ENCODE measurements at regions not wholly inside any gene's neighbourhood (a gene's known extent, or its start where the extent isn't known, plus 50 kb on each side); places are given as distances from the start of the nearest gene placed in this dataset.
A peak's percentile ranks its signal among the peaks of the same experiment; 100 is the strongest.

DNA sequence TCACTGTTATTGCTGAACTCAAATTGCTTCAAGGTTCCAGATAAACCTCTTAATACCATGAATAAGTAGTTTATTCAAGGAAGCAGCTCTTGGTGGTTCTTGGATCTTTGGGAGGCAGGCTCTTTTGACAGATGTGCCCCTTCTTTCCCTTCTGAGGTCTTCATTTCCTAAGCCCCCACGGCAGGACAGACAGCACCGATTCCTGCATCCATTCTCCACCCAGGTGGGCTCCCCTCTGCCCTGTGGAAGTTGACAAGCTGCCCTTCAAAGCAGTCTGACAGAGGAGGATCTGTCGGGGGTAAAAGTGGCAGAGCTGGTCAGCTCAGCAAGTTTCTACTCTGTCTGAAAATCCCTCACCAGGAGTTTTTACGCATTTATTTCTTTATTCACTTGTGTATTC, 605.3 kb upstream of the B3GAT1 start:
- Histone ChIP-seq H3K56ac (ENCODE audit: insufficient read length, low read depth, low read length) (no peak overlapping the region), H3K14ac (ENCODE audit: insufficient read depth, low read length) (no peak overlapping the region), H3K79me1 (ENCODE audit: insufficient read depth, low read depth, low read length, poor library complexity, severe bottlenecking) (no peaks in the 10 kb centered on the region), H2BK5ac (ENCODE audit: insufficient read length, low read length) (no peak overlapping the region), H2BK12ac (ENCODE audit: insufficient read length, low read depth, low read length) (no peak overlapping the region), H4K91ac (ENCODE audit: insufficient read length, low read depth, low read length) (no peak overlapping the region), H4K8ac (replicated peaks; ENCODE audit: insufficient read length, low read depth, low read length) (no peak overlapping the region), H2BK20ac (ENCODE audit: low read depth, low read length, poor library complexity, severe bottlenecking) (no peak overlapping the region), H2AFZ (ENCODE audit: low read length) (no peak overlapping the region), H3K9ac (ENCODE audit: extremely low read depth, insufficient read length, low read length) (no peak overlapping the region), H2AK5ac (ENCODE audit: insufficient read length, low read length) (no peak overlapping the region), H3K27ac (ENCODE audit: insufficient read length, low read depth, low read length) (no peak overlapping the region), H4K20me1 (ENCODE audit: control insufficient read depth, insufficient read depth, insufficient read length) (no peaks in the 10 kb centered on the region), H3K79me2 (ENCODE audit: insufficient read depth, low read length) (no peaks in the 10 kb centered on the region), H3K4me1 (ENCODE audit: insufficient read depth, low read length) (no peaks in the 10 kb centered on the region), H2BK120ac (ENCODE audit: low read depth, low read length, poor library complexity, severe bottlenecking) (peak overlapping the region; percentile 83), H3T11ph (ENCODE audit: low read length) (no peak overlapping the region), H3K9me3 (ENCODE audit: control insufficient read depth, low read depth, low read length) (peaks cover 5% of the 10 kb centered on the region), H3K27me3 (ENCODE audit: insufficient read depth, low read length) (no peaks in the 10 kb centered on the region), H4K5ac (ENCODE audit: insufficient read length, low read depth, low read length) (no peak overlapping the region), H3K23ac (ENCODE audit: insufficient read length, low read depth, low read length) (no peak overlapping the region), H3K4ac (ENCODE audit: low read depth, low read length) (no peak overlapping the region), H3K23me2 (ENCODE audit: insufficient read length, low read depth, low read length, poor library complexity, severe bottlenecking) (no peaks in the 10 kb centered on the region), H2BK15ac (ENCODE audit: low read depth, low read length) (no peak overlapping the region), H3K4me2 (ENCODE audit: insufficient read depth, insufficient read length, low read length) (no peak overlapping the region), H3K18ac (ENCODE audit: insufficient read length, low read depth, low read length) (no peak overlapping the region)
- TF ChIP-seq CTCF (conservative IDR thresholded peaks at IDR 0.05), result no peak
- WGBS (ENCODE audit: extremely low coverage, insufficient read length, low lambda C conversion rate), result no CpG with 5 or more reads among the region's 4 CpGs
- peaks cover 0 to 9% (median 5%) of the 10 kb centered on the region in 3 experiments; a peak in 4 of 7 replicates for H3K36me3 Mint-ChIP-seq (ENCODE audit: insufficient read depth in 1 of 3, low read depth in 3 of 3)
- H3K9me3 Mint-ChIP-seq, result peaks cover 14% of the 10 kb centered on the region in 2 experiments; a peak in 4 of 5 replicates
- H3K27ac Mint-ChIP-seq, result no peak overlapping the region
- no peaks in the 10 kb centered on the region for H3K27me3 Mint-ChIP-seq (ENCODE audit: low read depth)
- DNase-seq, result no peak
- no peak overlapping the region for H3K4me3 Mint-ChIP-seq
- peaks cover 7 to 15% of the 10 kb centered on the region in 2 experiments for H3K4me1 Mint-ChIP-seq
